ENCODE measurements at regions not wholly inside any gene's neighbourhood (a gene's known extent, or its start where the extent isn't known, plus 50 kb on each side); places are given as distances from the start of the nearest gene placed in this dataset.

GRCh38 chr13:100815476-100816046, 141.0 kb upstream of the TMTC4 start:
- TF ChIP-seq CTCF (tag by site-specific recombination; IDR thresholded peaks at IDR 0.05), result no peak
- TF ChIP-seq ZNF830 (tag by site-specific recombination; IDR thresholded peaks at IDR 0.05; ENCODE audit: low read depth), result no peak
- no peak for TF ChIP-seq RBAK (tag by site-specific recombination; IDR thresholded peaks at IDR 0.05)
- TF ChIP-seq ZNF530 (tag by site-specific recombination; IDR thresholded peaks at IDR 0.05; ENCODE audit: low read depth), result no peak
